H1 (cell line): ENCODE measurements at regions not wholly inside any gene's neighbourhood (a gene's known extent, or its start where the extent isn't known, plus 50 kb on each side); places are given as distances from the start of the nearest gene placed in this dataset.

Experiments
- CTCF ChIA-PET: fragments of 300-600 bp; sonication (Branson Sonifier 250); formaldehyde crosslinking; loops from one replicate; lab custom pipeline; 2021; ENCODE audit not compliant: partially characterized antibody; lab: Charles Lee
- POLR2A ChIA-PET: fragments of 300-600 bp; sonication (Branson Sonifier 250); formaldehyde crosslinking; loops from one replicate; lab custom pipeline; 2021; ENCODE audit warnings: inconsistent platforms; ENCODE audit not compliant: partially characterized antibody; lab: Charles Lee
- DNase-seq, 2 experiments: peaks; one replicate each; pipeline versions ENCODE4 v3.0.0 to v3.0.0-alpha.2; 2010 to 2022; ENCODE audit warnings: low spot score in 2 of 2, low read depth in 1 of 2, mixed read lengths in 1 of 2
- FAIRE-seq: peaks from 2 replicates; lab custom pipeline; 2011; peaks lifted over from hg19 to GRCh38; lab: Jason Lieb, UNC
- H2AFZ ChIP-seq: 2 replicates; pipeline ENCODE4 v1.8.1; 2012; ENCODE audit warnings: low read length, inconsistent platforms
- H2AK5ac ChIP-seq: 2 replicates; pipeline ENCODE4 v1.6.1; 2013; ENCODE audit warnings: low read depth, low read length
- H2BK120ac ChIP-seq: replicated peaks from 2 replicates; pipeline ENCODE3; 2013; ENCODE audit warnings: low read depth, low read length, inconsistent platforms
- H2BK12ac ChIP-seq: 2 replicates; pipeline ENCODE4 v1.6.1; 2013; ENCODE audit warnings: low read depth, low read length
- H2BK15ac ChIP-seq: 2 replicates; pipeline ENCODE4 v1.6.1; 2013; ENCODE audit warnings: low read length
- H2BK20ac ChIP-seq: 2 replicates; pipeline ENCODE4 v1.6.1; 2013; ENCODE audit warnings: low read length
- H2BK5ac ChIP-seq: 2 replicates; pipeline ENCODE4 v1.6.1; 2013; ENCODE audit warnings: low read depth, low read length
- H3K14ac ChIP-seq: 2 replicates; pipeline ENCODE4 v1.6.1; 2013; ENCODE audit warnings: inconsistent platforms; ENCODE audit not compliant: insufficient read length
- H3K18ac ChIP-seq: 2 replicates; pipeline ENCODE4 v1.6.1; 2013; ENCODE audit warnings: low read length; ENCODE audit errors: extremely low read depth
- H3K23ac ChIP-seq: 2 replicates; pipeline ENCODE4 v1.6.1; 2013; ENCODE audit warnings: inconsistent platforms; ENCODE audit not compliant: insufficient read length
- H3K23me2 ChIP-seq: 2 replicates; pipeline ENCODE4 v1.6.1; 2013; ENCODE audit warnings: low read depth, low read length
- H3K27ac ChIP-seq: 2 replicates; pipeline ENCODE4 v1.6.1; 2011; ENCODE audit warnings: low read depth, low read length, inconsistent platforms
- H3K27me3 ChIP-seq, 4 experiments: replicated peaks in 1 of 4; 1 replicate in 1 of 4; 2 replicates in 3 of 4; pipeline versions ENCODE4 v1.6.1 to v1.8.1; 2011 to 2013; ENCODE audit warnings: low read length in 3 of 4, mild to moderate bottlenecking in 3 of 4, inconsistent platforms in 2 of 4, mixed read lengths in 2 of 4, moderate library complexity in 1 of 4; ENCODE audit not compliant: control insufficient read depth in 3 of 4, insufficient read depth in 3 of 4; ENCODE audit errors: extremely low read depth in 1 of 4
- H3K36me3 ChIP-seq, 4 experiments: 2 replicates each; pipeline versions ENCODE4 v1.6.1 to v1.8.1; 2011 to 2013; ENCODE audit warnings: mild to moderate bottlenecking in 4 of 4, low read length in 3 of 4, moderate library complexity in 2 of 4, control low read depth in 1 of 4, inconsistent platforms in 1 of 4; ENCODE audit not compliant: insufficient read depth in 4 of 4, control insufficient read depth in 2 of 4
- H3K4ac ChIP-seq: replicated peaks from 2 replicates; pipeline ENCODE3; 2013; ENCODE audit warnings: low read length, low read depth, mixed read lengths, inconsistent platforms; ENCODE audit not compliant: insufficient read length
- H3K4me1 ChIP-seq, 4 experiments: replicated peaks in 1 of 4; 1 replicate in 1 of 4; 2 replicates in 3 of 4; pipeline versions ENCODE4 v1.6.1 to v1.8.1; 2011 to 2013; ENCODE audit warnings: low read length in 3 of 4, inconsistent platforms in 2 of 4, mixed read lengths in 1 of 4; ENCODE audit not compliant: insufficient read depth in 4 of 4, control insufficient read depth in 3 of 4
- H3K4me2 ChIP-seq, 2 experiments: 2 replicates each; pipeline versions ENCODE4 v1.6.1 to v1.8.1; 2011 to 2013; ENCODE audit warnings: low read depth in 2 of 2, low read length in 2 of 2, control low read depth in 1 of 2, inconsistent platforms in 1 of 2, mild to moderate bottlenecking in 1 of 2; ENCODE audit not compliant: insufficient read depth in 1 of 2
- H3K4me3 ChIP-seq, 4 experiments: fragments of 200-600, 300-600 bp in 1 of 4; sonication (generic), shearing (Covaris generic), sonication (Bioruptor Twin) in 1 of 4; 2 replicates each; pipeline versions ENCODE4 v1.5.1 to v1.8.1; 2011 to 2016; ENCODE audit warnings: low read length in 4 of 4, low read depth in 3 of 4, control low read depth in 2 of 4, inconsistent platforms in 2 of 4, mild to moderate bottlenecking in 2 of 4, mixed read lengths in 1 of 4, moderate library complexity in 1 of 4; ENCODE audit not compliant: insufficient read depth in 2 of 4; ENCODE audit errors: extremely low read depth in 1 of 4
- H3K56ac ChIP-seq: replicated peaks from 2 replicates; pipeline ENCODE3; 2013; ENCODE audit warnings: low read depth, mild to moderate bottlenecking, mixed read lengths, low read length, inconsistent platforms; ENCODE audit not compliant: insufficient read length
- H3K79me1 ChIP-seq: 2 replicates; pipeline ENCODE4 v1.6.1; 2013; ENCODE audit warnings: low read depth, low read length, control low read depth
- H3K79me2 ChIP-seq, 2 experiments: 2 replicates each; pipeline versions ENCODE4 v1.6.1 to v1.8.1; 2012 to 2013; ENCODE audit warnings: low read length in 2 of 2, mild to moderate bottlenecking in 2 of 2, inconsistent platforms in 1 of 2; ENCODE audit not compliant: insufficient read depth in 2 of 2, control insufficient read depth in 1 of 2
- H3K9ac ChIP-seq, 4 experiments: replicated peaks in 1 of 4; 1 replicate in 1 of 4; 2 replicates in 3 of 4; pipeline versions ENCODE4 v1.6.1 to v1.8.1; 2011 to 2013; ENCODE audit warnings: low read depth in 3 of 4, low read length in 3 of 4, control low read depth in 2 of 4, mild to moderate bottlenecking in 2 of 4, moderate library complexity in 2 of 4, inconsistent platforms in 1 of 4; ENCODE audit errors: extremely low read depth in 1 of 4
- H3K9me3 ChIP-seq, 2 experiments: 2 replicates each; pipeline versions ENCODE4 v1.6.1 to v1.8.1; 2012 to 2013; ENCODE audit warnings: mild to moderate bottlenecking in 2 of 2, moderate library complexity in 2 of 2, control low read depth in 1 of 2, inconsistent platforms in 1 of 2, low read depth in 1 of 2, low read length in 1 of 2, mixed read lengths in 1 of 2; ENCODE audit not compliant: insufficient read depth in 2 of 2
- H4K20me1 ChIP-seq, 2 experiments: replicated peaks in 1 of 2; 2 replicates each; pipeline versions ENCODE3 to v1.8.1; 2011 to 2013; ENCODE audit warnings: inconsistent platforms in 2 of 2, low read length in 2 of 2, mild to moderate bottlenecking in 1 of 2; ENCODE audit not compliant: insufficient read depth in 2 of 2, control insufficient read depth in 1 of 2
- H4K5ac ChIP-seq: 2 replicates; pipeline ENCODE4 v1.6.1; 2013; ENCODE audit warnings: low read length, low read depth, mixed read lengths, inconsistent platforms; ENCODE audit not compliant: insufficient read length
- H4K8ac ChIP-seq: 2 replicates; pipeline ENCODE4 v1.8.0; 2013; ENCODE audit warnings: mild to moderate bottlenecking, moderate library complexity, low read length, inconsistent platforms; ENCODE audit not compliant: insufficient read depth; ENCODE audit errors: extremely low read depth
- H4K91ac ChIP-seq: replicated peaks from 2 replicates; pipeline ENCODE3; 2013; ENCODE audit warnings: low read length, mixed read lengths, inconsistent platforms; ENCODE audit not compliant: insufficient read length
- ATF3 ChIP-seq: IDR thresholded peaks from 2 replicates; pipeline ENCODE4 v1.6.1; 2011; ENCODE audit warnings: low read depth, mild to moderate bottlenecking, low read length; ENCODE audit not compliant: insufficient read depth
- GTF2F1 ChIP-seq: IDR thresholded peaks from 2 replicates; pipeline ENCODE4 v1.6.1; 2012; ENCODE audit warnings: low read depth, low read length, improper control_type of control experiment, borderline replicate concordance
- KDM4A ChIP-seq: IDR thresholded peaks from one replicate; pipeline ENCODE4 v1.7.1; 2012; ENCODE audit warnings: low read depth, mild to moderate bottlenecking, moderate library complexity, low read length, inconsistent platforms; ENCODE audit not compliant: severe bottlenecking
- MAFK ChIP-seq: IDR thresholded peaks from 2 replicates; pipeline ENCODE4 v1.6.1; 2012; ENCODE audit warnings: low read depth, mild to moderate bottlenecking, improper control_type of control experiment, low read length
- RBBP5 ChIP-seq: IDR thresholded peaks from 2 replicates; pipeline ENCODE4 v1.7.1; 2012; ENCODE audit warnings: low read depth, mild to moderate bottlenecking, inconsistent platforms, low read length, moderate library complexity, borderline replicate concordance
- RFX5 ChIP-seq: IDR thresholded peaks from 2 replicates; pipeline ENCODE4 v1.6.1; 2011; ENCODE audit warnings: low read depth, low read length, improper control_type of control experiment, borderline replicate concordance
- SP2 ChIP-seq: IDR thresholded peaks from 2 replicates; pipeline ENCODE4 v1.6.1; 2012; ENCODE audit warnings: mild to moderate bottlenecking, low read length, inconsistent platforms
- WGBS, 2 experiments: shearing (Covaris generic) in 1 of 2; methylation state at CpG; one replicate each; pipeline versions ENCODE4 v1.1.6 to v1.1.7; 2013 to 2015; ENCODE audit warnings: low lambda C conversion rate in 2 of 2, mixed read lengths in 2 of 2, inconsistent platforms in 1 of 2, low coverage in 1 of 2, missing lambda C conversion rate in 1 of 2; ENCODE audit not compliant: insufficient replicate concordance in 2 of 2, insufficient coverage in 1 of 2, insufficient read length in 1 of 2; ENCODE audit errors: extremely low coverage in 1 of 2, missing lambda C conversion rate in 1 of 2; 5-methylcytosine and 5-hydroxymethylcytosine counted together
- TF ChIP-seq, protein P1 (sequence below): IDR thresholded peaks from 2 replicates; pipeline ENCODE4 v1.6.1; 2012; ENCODE audit warnings: inconsistent platforms

GRCh38 chr5:147057051-147057450 is 177.8 kb upstream of the STK32A start:
- no peaks in the 10 kb centered on the region for H4K20me1 ChIP-seq
- no peaks in the 10 kb centered on the region for H3K36me3 ChIP-seq
- H3K4me1 ChIP-seq: no peaks in the 10 kb centered on the region
- H2AFZ ChIP-seq: no peak overlapping the region
- H2BK5ac ChIP-seq: no peak overlapping the region
- H4K91ac ChIP-seq: no peak overlapping the region
- ChIA-PET POLR2A (no interaction called here), CTCF (no interaction called here)
- no peak overlapping the region for H3K23ac ChIP-seq
- H3K27me3 ChIP-seq: no peaks in the 10 kb centered on the region
- H3K79me1 ChIP-seq: no peaks in the 10 kb centered on the region
- no peak overlapping the region for H3K56ac ChIP-seq
- no peak overlapping the region for H3K4me3 ChIP-seq
- no peak overlapping the region for H3K9ac ChIP-seq
- no peaks in the 10 kb centered on the region for H3K79me2 ChIP-seq
- DNase-seq (no peak), FAIRE-seq (no peak)
- H2BK20ac ChIP-seq: no peak overlapping the region
- H2BK12ac ChIP-seq: no peak overlapping the region
- no peak overlapping the region for H4K5ac ChIP-seq
- WGBS, 2 experiments: 93% methylated on average over 1 of the region's 1 CpG; no CpG with 5 or more reads in 1 of the 2 experiments
- H3K27ac ChIP-seq: no peak overlapping the region
- H2AK5ac ChIP-seq: no peak overlapping the region
- H3K14ac ChIP-seq: no peak overlapping the region
- H2BK15ac ChIP-seq: no peak overlapping the region
- H3K18ac ChIP-seq: no peak overlapping the region
- no peaks in the 10 kb centered on the region for H3K23me2 ChIP-seq
- H2BK120ac ChIP-seq: no peak overlapping the region
- no peak overlapping the region for H4K8ac ChIP-seq
- H3K9me3 ChIP-seq: no peaks in the 10 kb centered on the region
- H3K4ac ChIP-seq: no peak overlapping the region
- no peak overlapping the region for H3K4me2 ChIP-seq
- TF ChIP-seq, protein P1, sequence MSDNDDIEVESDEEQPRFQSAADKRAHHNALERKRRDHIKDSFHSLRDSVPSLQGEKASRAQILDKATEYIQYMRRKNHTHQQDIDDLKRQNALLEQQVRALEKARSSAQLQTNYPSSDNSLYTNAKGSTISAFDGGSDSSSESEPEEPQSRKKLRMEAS: no peak
- TF ChIP-seq GTF2F1: no peak
- no peak for TF ChIP-seq SP2
- no peak for TF ChIP-seq RBBP5
- no peak for TF ChIP-seq ATF3
- no peak for TF ChIP-seq KDM4A
- no peak for TF ChIP-seq RFX5
- TF ChIP-seq MAFK: no peak
